ENCODE measurements at regions not wholly inside any gene's neighbourhood (a gene's known extent, or its start where the extent isn't known, plus 50 kb on each side); places are given as distances from the start of the nearest gene placed in this dataset.

DNA sequence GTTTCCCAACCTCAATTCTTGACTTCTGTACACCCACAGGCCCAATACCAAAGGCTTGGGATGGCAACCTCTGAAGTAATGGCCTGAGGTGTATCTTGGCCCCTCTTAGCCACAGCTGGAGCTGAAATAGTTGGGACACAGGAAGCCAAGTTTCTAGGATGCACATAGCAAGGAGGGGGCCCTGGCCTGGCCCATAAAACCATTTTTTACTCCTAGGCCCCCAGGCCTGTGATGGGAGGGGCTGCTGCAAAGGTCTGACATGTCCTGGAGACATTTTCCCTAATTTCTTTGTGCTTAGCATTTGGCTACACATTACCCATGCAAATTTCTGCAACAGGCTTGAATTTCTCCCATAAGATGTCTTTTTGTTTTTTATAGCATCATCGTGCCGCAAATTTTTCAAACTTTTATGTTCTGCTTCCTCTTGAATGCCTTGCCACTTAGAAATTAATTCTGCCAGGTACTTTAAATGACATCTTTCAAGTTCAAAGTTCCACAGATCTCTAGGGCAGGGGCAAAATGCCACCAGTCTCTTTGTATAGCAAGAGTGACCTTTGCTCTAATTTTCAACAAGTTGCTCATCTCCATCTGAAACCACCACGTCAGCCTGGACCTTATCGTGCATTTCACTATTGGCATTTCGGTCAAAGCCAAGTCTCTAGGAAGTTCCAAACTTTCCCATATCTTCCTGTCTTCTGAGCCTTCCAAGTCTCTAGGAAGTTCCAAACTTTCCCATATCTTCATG, 490.8 kb downstream of the IPMK start:
- no peak for DNase-seq

DNA sequence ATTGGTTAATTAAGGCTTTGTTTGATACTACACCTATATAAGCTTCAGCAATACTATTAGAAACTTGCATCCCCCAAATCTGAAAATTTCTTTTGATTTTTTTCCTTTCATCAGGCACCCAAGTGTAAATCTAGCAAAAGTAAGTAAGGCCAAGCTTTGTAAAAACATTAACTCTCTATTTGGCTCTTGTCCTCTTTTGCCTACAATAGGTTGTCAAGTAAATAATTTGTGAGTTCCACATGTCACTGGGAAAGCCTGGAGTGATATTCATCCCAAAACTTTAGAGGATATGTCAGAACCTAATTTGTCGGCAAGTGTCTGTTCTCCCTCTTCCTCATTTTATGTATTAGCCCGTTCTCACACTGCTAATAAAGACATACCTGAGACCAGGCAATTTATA, 492.4 kb downstream of the IPMK start:
- DNase-seq, result no peak

DNA sequence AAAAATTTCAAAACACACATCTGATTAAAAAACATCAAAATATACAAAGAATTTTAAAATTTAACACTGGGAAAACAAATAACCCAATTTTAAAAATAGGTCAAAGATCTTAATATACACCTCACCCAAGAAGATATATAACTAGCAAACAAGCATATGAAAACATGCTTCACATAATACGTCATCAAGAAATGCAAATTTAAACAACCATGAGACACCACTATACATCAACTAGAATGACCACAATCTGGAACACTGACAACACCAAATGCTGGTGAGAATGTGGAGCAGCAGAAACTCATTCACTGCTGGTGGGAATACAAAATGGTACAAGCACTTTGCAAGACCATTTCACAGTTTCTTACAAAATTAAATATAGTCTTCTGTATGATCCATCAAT, 498.4 kb downstream of the IPMK start:
- DNase-seq, result no peak

DNA sequence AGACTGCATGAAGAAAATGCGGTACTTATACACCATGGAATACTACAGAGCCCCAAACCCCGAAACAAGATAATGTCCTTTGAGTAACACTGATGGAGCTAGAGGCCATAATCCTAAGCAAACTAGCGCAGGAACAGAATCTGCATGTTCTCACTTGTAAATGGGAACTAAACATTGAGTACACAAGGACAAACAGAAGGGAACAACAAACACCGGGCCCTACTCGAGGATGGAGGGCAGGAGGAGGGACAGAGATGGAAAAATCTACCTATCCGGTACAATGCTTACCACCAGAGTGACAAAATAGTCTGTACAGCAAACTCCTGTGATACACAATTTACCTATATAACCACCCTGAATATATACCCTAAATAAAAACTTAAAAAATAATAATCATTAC, 507.9 kb downstream of the IPMK start:
- no peak for DNase-seq

DNA sequence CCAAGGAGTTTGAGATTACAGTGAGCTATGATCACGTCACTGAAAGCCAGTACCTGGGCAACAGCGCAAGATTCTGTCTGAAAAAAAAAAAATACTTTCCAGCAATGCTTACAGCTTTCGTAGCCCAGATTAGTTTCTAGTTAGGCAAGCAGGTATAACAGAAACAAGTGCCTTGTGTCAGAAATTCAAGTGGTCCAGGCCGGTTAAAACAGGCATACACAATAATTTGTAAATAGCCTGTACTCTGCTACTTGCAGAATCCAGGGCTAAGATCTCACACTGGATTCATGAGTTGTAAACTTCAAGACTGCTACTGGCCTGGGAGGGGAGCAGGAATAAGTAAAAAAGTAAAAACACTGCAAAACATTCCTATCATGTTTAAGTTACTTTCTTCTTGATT, 512.9 kb downstream of the IPMK start:
- DNase-seq, result no peak

DNA sequence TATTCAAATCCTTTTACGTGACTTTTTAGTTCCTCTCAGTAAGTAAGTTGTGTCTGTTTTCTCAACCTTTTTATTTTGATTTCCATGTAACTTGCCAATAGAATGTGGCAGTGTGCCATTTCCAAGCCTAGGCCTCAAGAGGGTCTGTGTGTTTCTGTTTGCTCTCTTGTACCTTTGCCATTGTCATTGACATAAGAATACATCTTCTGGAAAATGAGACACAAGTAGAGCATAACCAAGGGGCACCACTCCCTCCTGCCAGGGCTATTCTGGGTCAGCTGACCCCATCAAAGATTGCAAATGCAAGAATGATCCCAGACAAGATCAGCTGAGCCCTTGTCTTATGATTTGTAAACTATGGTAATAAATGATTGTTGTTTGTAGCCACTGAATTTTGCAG, 524.0 kb downstream of the IPMK start:
- DNase-seq, result no peak

DNA sequence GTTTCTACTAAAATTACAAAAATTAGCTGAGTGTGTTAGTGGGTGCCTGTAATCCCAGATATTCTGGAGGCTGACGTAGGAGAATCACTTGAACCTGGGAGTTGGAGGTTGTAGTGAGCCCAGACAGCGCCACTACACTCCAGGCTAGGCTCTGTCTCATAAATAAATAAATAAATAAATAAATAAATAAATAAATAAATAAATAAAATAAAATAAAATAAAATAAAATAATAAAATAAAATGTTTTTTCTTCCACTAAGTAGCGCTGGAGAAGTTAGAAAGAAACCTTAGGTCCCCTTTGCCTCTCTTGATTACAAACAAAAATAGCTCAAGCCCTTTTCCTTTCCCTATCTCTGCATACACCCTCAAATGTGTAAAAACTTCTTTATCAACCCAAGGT, 525.9 kb downstream of the IPMK start:
- DNase-seq, result no peak

DNA sequence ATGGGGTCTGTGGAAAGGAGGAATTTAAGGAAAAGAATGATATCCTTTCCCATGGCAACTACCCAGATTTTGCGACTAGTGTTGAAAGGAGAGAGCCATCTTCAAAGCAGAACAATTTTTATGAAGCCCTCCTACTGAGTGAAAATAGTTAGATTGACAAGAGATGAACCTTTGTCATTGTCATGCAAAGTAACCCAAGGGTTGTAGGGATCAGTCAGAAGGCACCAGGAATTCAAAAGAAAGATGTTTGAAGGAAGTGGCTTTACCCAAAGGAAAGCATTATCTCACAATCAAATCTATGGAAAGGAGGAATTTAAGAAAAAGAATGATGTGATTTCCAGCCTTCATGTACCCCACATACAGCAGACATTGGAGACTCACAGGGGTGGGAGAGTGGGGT, 544.4 kb downstream of the IPMK start:
- no peak for DNase-seq

DNA sequence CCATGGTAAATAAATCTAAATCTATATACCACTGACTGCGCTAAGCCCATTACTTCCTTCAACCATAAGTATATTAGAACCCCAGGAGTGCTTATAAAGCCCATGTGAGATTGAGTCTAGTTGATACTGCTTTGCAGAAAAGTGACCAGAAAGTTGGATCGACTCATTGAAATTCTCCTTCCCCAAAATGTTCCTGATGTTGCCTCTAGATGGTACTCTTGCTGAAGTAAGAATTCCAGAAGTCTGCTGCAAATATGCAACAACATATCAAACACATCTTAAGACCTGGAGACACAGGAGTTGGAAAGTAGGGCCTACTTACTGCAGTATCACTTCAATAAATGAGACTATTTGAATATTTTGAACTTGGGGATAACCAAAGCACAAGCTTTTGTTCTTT, 550.8 kb downstream of the IPMK start:
- DNase-seq, result no peak

DNA sequence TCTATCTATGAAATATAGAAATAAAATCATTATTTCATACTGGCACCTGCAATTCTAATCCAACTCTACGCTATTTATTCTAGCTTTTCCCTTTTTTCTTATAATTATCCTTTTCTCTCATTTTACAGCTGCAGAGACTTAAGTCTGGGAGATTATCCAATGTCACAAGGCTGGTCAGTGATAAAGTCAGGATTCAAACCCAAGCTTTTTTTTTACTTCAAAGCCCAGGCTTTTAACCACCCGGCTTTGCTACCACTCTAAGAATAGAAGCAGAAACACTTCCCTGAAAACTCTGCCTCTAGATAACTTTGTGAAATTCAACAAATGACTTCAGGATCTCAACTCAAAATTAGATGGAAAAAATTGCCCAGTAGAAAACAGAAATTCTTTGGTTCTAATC, 552.5 kb downstream of the IPMK start:
- DNase-seq, result no peak

DNA sequence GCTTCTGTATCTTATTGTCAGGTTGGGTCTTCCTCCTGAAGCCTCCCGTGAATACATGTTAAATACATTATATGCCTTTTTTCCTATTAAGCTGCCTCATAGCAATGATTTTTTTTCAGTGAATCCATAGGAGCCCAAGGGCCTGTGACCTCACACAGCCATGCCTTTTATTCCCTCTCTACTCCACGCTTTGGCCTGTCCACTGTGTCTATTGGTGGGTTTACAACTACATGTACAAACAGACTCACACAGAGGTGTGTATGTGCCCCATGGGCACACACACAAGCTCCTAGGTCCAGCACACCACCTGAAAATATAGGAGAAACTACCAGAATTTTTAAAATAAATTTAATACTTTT, 560.4 kb downstream of the IPMK start:
- DNase-seq, result no peak

DNA sequence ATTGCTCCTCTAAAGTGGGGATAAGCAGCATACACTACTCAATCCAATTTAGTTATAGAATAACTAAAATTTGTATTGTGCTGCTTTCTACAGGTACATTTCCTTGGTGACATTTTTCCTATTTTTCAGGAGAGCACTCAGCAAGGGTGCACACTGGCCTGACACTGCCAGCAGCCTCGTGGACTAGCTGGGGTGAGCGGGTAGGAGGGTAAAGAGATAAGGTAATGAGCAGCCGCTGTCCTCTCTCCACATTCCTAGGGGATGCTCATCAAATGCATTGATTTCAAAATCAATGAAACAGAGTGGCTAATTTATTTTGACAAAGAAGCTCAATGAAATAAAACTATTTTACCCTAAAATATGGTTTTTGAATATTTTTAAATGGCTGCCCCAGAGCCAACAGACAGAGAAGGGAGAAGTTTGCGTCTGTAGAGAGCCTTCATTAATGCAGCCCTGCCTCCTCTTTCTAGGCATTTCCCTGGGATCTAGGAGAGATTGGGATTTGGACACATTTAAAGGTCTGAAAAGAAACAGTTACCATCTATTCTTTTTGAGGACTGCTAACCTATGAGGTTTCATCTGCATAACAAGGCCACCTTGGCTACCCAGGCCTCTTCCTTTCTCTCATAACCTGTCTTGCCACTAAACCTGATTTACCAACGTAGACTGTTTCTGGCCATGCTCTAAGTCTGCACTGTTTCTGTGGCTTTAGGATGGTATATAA, 561.0 kb downstream of the IPMK start:
- no peak for DNase-seq

DNA sequence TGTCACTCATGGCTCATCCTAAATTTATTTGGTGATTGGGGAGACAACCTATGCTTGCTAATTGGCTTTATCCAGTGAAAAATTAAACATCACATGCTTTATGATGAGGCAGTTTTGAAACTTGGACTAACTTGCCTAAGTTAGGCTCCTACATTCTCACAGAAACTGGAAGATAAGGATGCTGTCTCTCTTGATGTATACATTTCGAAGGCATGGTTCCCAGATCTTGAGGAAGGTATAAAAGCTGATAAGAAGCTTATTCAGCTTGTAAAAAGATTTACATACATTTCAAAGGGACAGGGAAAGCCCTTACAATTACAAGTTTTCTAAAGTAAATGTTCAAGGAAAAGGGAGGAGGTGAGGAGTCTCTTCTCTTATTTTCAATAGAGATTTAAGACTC, 561.7 kb downstream of the IPMK start:
- no peak for DNase-seq

DNA sequence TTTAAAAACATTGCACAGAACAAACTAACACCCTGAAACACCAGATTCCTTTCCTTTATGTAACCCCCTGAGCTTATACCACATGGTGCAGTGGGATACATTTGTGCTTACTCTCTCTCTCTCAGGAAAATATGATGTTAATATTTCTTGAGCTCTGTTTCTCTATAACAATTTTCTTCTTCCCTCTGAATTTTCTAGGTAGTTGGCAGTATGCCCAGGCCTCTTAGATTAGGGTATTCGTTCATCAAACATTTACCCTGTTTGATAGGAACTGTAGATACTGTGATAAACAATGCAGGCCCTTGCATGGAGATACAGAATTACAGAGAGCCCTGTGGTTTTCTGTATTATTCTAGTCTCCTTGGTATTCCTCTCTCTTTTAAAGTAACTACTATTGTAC, 567.8 kb downstream of the IPMK start:
- no peak for DNase-seq

DNA sequence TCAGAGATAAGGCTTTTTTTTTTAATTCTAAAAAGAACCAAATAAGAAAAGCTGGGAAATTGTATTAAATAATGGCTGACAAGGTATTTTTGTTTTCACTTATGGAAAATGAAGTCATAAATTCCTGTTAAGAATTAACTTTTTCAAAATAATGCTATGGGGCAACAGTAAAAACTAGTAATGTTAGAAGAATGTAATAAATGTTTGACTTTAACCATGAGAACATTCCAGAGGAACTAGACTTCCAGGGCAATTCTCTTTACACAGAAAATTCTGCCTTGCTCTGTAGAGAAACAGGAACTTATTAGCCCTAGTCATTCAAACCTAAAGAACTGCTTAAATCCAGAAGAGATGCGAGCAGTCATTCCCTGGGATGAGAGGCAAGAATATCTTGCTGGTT, 571.1 kb downstream of the IPMK start:
- no peak for DNase-seq

DNA sequence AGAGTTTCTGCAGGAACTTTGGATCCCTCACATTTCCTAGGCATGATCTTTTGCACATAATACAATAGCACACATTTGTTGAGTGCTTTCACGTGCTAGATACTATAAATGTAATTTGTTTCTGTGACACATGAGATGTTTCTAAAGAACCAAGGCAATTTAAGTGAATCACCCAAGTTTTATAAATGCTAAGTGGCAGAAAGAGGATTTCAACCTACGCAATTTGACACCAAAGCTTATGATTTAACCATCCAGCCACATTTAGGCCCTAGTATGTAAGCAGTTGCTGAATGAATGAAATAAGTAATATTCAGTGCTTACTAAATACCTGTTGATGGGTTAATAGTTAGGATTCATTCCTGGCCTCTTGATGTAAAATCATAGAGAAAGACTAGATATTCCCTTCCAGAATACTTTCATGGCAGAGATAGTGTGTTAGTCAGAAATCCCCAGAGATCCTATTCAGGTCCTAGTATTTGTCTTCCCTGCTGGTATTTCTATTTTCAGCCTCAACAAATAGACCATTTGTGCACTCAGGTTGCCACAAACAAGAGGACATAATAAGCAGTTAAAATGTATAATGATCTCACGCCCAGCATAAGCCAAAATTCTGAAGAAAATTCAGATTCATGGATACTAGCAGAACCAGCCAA, 572.6 kb downstream of the IPMK start:
- DNase-seq, result no peak

DNA sequence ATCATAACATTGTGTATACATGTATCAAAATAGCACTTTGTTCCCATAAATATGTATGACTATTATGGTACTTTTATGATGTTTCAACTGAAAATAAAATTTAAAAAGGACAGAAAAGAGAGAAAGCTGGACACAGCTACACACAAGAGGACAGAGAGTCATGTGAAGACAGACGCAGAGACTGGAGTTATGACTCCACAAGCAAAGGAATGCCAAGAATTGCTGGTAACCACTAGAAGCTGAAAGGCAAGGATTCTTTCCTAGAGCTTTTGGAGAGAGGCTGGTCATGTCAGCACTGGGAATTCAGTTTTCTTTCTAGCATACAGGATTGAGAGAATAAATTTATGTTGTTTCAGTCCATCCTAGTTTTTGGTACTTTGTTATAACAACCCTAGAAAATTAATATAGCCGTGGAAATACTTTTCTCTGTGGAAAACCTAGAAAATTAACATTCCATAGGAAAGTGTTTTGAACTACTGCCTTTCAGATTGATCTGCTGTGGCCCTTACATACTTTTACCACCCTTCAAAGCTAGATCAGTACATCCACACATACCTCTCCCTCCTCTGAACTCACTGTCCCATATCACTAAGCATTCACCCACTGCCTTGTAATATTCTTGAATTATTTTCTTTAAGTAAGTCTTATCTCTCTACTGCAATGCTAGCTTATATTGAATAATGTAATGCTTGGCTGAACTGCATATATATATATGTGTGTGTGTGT, 575.3 kb downstream of the IPMK start:
- DNase-seq, result peak; percentile 15

DNA sequence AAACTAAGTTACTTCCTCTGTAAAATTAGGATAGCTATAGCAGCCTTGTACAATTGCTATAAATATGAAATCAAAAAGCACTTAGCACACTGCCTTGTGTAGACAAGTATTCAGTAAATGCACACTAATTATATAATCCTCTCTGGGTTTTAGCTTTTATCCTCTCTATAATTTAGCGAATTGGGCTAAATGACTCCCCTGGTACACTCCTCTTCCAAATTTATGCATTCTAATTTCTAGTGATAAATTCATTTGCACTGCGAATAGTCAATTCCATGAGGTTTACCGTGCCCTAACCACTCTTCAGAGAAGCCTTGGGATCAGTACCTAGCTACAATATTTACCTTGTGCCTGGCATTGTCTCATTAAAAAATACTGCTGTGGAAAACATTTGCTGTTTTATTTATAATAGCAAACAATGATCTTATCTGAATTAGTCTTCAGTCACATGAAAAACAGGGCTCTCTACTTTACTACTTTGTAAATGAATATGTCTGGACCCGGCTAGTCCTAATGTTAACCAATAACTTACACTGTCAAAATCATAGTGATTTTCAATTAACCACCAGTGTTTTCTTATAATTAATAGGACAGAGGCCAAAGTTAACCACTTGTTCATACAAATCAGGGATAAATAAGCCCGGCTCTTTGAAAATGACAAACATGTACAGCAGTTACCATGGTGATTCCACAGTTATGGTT, 577.9 kb downstream of the IPMK start:
- DNase-seq, result no peak

DNA sequence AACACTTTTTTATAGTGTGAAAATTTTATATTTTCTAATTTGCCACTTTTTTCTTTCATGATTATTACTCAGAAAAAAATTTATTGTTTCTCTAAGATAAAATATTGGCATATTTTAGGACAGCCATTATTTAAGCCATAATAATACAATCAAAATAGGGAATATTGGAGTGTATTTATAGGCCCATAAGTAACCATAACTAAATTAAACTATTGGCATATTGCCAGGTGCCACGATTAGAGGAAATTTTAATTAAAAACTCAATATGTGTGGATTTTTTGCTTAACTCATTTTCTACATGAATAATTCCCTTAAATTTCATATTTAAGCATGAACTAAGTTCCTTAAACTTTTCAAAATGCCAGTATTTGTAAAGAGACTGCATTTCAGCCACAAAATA, 587.8 kb downstream of the IPMK start:
- DNase-seq, result no peak

DNA sequence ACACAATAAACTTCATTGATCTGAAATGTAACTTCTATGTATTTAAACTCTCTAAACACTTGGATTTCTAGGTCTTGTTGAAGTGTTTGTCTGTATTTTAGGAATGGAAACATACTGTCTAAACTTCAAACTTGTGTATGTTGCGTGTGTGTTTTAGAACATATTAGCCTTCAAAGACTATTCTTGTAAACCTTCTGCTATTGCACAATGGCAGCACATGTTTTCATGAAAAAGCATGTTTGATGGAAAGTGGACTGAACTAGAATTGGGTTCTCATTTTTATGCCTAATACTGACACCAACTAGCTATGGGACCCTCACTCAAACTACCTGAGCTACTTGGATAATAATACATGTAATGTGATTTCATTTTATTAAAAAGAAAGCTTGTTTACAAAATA, 592.6 kb downstream of the IPMK start:
- no peak for DNase-seq

DNA sequence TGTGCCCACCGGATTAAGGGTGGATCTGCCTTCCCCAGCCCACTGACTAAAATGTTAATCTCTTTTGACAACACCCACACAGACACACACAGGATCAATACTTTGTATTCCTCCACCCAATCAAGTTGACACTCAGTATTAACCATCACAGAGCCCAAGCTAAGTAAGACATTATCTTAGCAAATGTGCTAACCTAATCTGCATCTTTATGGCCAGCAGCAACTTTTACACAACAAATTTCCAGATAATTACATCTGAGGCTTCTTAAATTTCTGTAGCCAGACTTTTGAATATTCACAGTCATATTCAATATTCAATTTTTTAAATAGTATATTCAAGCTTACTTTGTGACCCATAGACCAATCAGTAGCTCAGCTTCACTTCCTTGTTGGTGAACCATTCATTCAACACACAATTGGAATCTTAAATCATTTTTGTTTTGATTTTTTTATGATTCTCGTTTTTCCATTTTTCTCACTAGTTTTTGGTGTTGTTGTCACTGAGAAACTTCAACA, 594.2 kb downstream of the IPMK start:
- DNase-seq, result no peak

DNA sequence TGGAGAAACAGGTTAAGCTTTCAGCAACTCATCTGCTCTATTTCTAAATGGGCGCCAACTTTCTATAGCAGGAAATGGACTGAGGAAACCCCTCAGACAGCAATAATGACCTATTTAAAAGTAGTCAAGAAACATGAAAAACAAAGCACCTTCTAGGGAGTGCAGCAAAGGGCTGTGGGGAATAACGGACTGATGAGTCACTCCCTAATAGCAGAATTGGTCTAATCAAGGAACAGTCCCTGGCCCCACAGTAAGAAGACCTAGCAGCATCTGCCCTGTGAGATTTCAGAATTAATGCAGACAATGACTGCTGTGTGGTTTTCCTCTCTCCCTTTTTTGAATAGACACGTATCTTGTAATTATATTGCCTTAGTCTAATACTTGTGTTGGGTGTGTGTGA, 602.9 kb downstream of the IPMK start:
- DNase-seq, result no peak

DNA sequence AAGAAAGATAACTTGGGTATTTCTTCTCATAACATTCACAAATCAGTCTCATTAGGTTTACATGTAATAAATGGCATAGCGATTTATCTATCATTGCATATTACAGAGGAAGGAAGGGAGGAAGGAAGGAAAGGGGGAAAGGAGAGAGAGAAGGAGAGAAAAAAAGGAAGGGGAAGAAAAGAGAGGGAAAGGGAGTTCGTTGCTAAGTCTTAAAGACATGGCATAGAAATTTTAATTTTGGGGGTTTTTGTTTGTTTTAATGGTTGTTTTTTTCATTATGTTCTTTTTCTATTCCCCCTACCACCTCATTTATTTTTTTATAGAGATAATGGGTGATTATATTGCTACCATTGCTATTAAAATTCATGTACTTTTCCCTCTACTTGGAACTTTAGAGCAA, 604.3 kb downstream of the IPMK start:
- DNase-seq, result no peak
